ENCODE measurements at regions not wholly inside any gene's neighbourhood (a gene's known extent, or its start where the extent isn't known, plus 50 kb on each side); places are given as distances from the start of the nearest gene placed in this dataset.

GRCh38 chr2:200168641-200169555 lies 137.6 kb upstream of the SPATS2L start:
- no peak overlapping the region for H3K4me3 ChIP-seq (ENCODE audit: low read length)
- H3K9me3 ChIP-seq (ENCODE audit: control insufficient read depth, low read depth, low read length): no peaks in the 10 kb centered on the region
- no peaks in the 10 kb centered on the region for H3K36me3 ChIP-seq (ENCODE audit: control insufficient read depth, low read depth, low read length)
- H3K27ac ChIP-seq (ENCODE audit: low read length): no peak overlapping the region
- H3K27me3 ChIP-seq (ENCODE audit: control insufficient read depth, insufficient read depth, low read length): no peaks in the 10 kb centered on the region
- H3K4me1 ChIP-seq (ENCODE audit: control insufficient read depth, low read depth, low read length): peaks cover 14% of the 10 kb centered on the region
- no peak overlapping the region for H3K9ac ChIP-seq (ENCODE audit: low read length)

GRCh38 chr2:200170221-200170620 lies 136.3 kb upstream of the SPATS2L start:
- Histone ChIP-seq H3K9me3 (ENCODE audit: control insufficient read depth, low read depth, low read length) (no peaks in the 10 kb centered on the region), H3K27me3 (ENCODE audit: control insufficient read depth, insufficient read depth, low read length) (no peaks in the 10 kb centered on the region), H3K4me3 (ENCODE audit: low read length) (no peak overlapping the region), H3K4me1 (ENCODE audit: control insufficient read depth, low read depth, low read length) (peaks cover 14% of the 10 kb centered on the region), H3K27ac (ENCODE audit: low read length) (no peak overlapping the region), H3K36me3 (ENCODE audit: control insufficient read depth, low read depth, low read length) (no peaks in the 10 kb centered on the region), H3K9ac (ENCODE audit: low read length) (no peak overlapping the region)

GRCh38 chr2:200171731-200172482 lies 134.6 kb upstream of the SPATS2L start:
- no peaks in the 10 kb centered on the region for H3K27me3 ChIP-seq (ENCODE audit: control insufficient read depth, insufficient read depth, low read length)
- H3K4me3 ChIP-seq (ENCODE audit: low read length): no peak overlapping the region
- no peaks in the 10 kb centered on the region for H3K9me3 ChIP-seq (ENCODE audit: control insufficient read depth, low read depth, low read length)
- no peaks in the 10 kb centered on the region for H3K36me3 ChIP-seq (ENCODE audit: control insufficient read depth, low read depth, low read length)
- H3K27ac ChIP-seq (ENCODE audit: low read length): no peak overlapping the region
- peaks cover 14% of the 10 kb centered on the region for H3K4me1 ChIP-seq (ENCODE audit: control insufficient read depth, low read depth, low read length)
- no peak overlapping the region for H3K9ac ChIP-seq (ENCODE audit: low read length)

- Histone ChIP-seq H3K27me3 (ENCODE audit: control insufficient read depth, insufficient read depth, low read length) (no peaks in the 10 kb centered on the region), H3K4me3 (ENCODE audit: low read length) (no peak overlapping the region), H3K27ac (ENCODE audit: low read length) (no peak overlapping the region), H3K4me1 (ENCODE audit: control insufficient read depth, low read depth, low read length) (peaks cover 14% of the 10 kb centered on the region), H3K9ac (ENCODE audit: low read length) (no peak overlapping the region), H3K9me3 (ENCODE audit: control insufficient read depth, low read depth, low read length) (no peaks in the 10 kb centered on the region), H3K36me3 (ENCODE audit: control insufficient read depth, low read depth, low read length) (no peaks in the 10 kb centered on the region)
These were observed 134.0 kb upstream of the SPATS2L start for GRCh38 chr2:200172521-200172920.

DNA sequence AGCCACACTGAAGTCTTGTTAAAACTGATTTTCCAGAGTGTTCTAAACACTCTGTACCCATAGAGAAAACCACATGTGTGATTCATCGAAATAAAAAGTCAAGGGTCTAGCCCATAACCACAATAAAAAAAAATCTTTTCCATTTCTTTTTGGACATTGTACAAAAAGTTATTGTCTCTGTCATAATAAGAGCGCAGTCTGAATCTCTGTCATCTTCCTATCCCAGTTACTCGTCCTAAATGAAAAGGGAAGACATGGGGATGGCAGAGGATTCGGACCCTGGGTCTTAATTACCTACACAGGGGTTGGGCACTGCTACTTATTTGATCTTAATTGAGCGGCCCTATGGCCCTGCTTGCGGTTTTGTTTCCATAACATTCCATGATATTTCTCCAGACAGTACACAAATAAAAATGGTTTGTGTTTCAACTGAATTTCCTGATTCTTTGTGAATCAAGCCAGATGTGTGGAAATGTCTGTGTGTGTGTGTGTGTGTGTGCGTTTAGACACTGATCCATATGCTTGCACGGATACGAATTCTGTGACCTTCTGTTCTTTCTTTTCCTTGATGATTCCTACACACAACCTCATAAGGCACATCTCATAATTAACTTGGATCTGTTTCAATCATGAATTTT lies 133.4 kb upstream of the SPATS2L start:
- H3K9ac ChIP-seq (ENCODE audit: low read length): no peak overlapping the region
- H3K27me3 ChIP-seq (ENCODE audit: control insufficient read depth, insufficient read depth, low read length): no peaks in the 10 kb centered on the region
- H3K9me3 ChIP-seq (ENCODE audit: control insufficient read depth, low read depth, low read length): no peaks in the 10 kb centered on the region
- H3K4me3 ChIP-seq (ENCODE audit: low read length): no peak overlapping the region
- H3K27ac ChIP-seq (ENCODE audit: low read length): no peak overlapping the region
- no peaks in the 10 kb centered on the region for H3K36me3 ChIP-seq (ENCODE audit: control insufficient read depth, low read depth, low read length)
- H3K4me1 ChIP-seq (ENCODE audit: control insufficient read depth, low read depth, low read length): peaks cover 14% of the 10 kb centered on the region

- H3K36me3 ChIP-seq (ENCODE audit: control insufficient read depth, low read depth, low read length): no peaks in the 10 kb centered on the region
- no peak overlapping the region for H3K4me3 ChIP-seq (ENCODE audit: low read length)
- H3K27me3 ChIP-seq (ENCODE audit: control insufficient read depth, insufficient read depth, low read length): no peaks in the 10 kb centered on the region
- peaks cover 8% of the 10 kb centered on the region for H3K4me1 ChIP-seq (ENCODE audit: control insufficient read depth, low read depth, low read length)
- no peaks in the 10 kb centered on the region for H3K9me3 ChIP-seq (ENCODE audit: control insufficient read depth, low read depth, low read length)
- H3K27ac ChIP-seq (ENCODE audit: low read length): no peak overlapping the region
- H3K9ac ChIP-seq (ENCODE audit: low read length): no peak overlapping the region
These were observed 132.8 kb upstream of the SPATS2L start for GRCh38 chr2:200173691-200174090.

GRCh38 chr2:200174433-200175216 lies 131.9 kb upstream of the SPATS2L start:
- Histone ChIP-seq H3K27me3 (ENCODE audit: control insufficient read depth, insufficient read depth, low read length) (no peaks in the 10 kb centered on the region), H3K9me3 (ENCODE audit: control insufficient read depth, low read depth, low read length) (no peaks in the 10 kb centered on the region), H3K9ac (ENCODE audit: low read length) (no peak overlapping the region), H3K4me1 (ENCODE audit: control insufficient read depth, low read depth, low read length) (no peaks in the 10 kb centered on the region), H3K4me3 (ENCODE audit: low read length) (no peak overlapping the region), H3K27ac (ENCODE audit: low read length) (no peak overlapping the region), H3K36me3 (ENCODE audit: control insufficient read depth, low read depth, low read length) (no peaks in the 10 kb centered on the region)

DNA sequence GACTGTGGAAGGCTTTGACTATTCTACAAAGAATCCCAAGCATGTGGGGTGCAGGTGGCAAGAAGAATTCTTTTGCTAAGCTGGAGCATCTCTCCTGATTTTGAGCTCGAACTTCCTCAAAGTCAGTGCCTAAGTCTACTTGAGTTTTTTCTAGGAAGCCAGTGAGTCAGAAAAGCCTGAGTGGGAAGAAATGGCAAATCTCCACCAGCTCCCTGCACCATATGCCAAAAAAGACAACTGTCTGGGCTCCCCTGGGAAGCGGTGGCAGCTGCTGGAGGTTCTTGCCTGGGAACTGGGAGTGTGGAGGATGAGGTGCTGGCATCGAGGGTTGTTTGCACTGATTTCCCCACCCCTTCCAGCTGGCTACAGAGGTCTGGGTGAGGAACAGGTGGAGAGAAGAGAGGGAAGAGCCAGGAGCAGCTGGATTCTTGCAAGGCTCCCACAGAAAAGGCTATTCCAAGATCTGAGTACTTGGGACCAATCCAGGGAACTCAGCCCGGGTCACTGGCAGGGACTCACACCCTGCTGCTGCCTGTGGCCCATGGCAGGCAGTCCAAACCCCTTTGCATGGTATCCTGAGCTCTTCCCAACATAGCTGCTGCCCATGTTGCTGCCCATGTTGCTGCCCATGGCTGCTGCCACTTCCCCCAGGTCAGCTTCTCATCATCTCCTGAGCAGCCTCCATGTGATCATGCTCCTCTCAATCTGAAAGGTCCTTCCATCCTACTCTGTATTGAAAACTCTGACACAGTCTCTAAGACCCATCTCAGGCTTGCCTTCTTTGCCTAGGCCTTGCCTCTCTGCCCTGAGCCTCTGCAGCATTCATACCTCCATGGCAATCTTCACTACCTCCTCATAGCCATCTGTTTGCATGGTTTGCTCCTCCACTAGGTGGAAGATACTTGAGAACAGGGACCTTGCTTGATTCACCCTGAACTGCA lies 128.3 kb upstream of the SPATS2L start:
- H3K27me3 ChIP-seq (ENCODE audit: control insufficient read depth, insufficient read depth, low read length): no peaks in the 10 kb centered on the region
- no peak overlapping the region for H3K9ac ChIP-seq (ENCODE audit: low read length)
- H3K36me3 ChIP-seq (ENCODE audit: control insufficient read depth, low read depth, low read length): no peaks in the 10 kb centered on the region
- H3K4me1 ChIP-seq (ENCODE audit: control insufficient read depth, low read depth, low read length): no peaks in the 10 kb centered on the region
- no peaks in the 10 kb centered on the region for H3K9me3 ChIP-seq (ENCODE audit: control insufficient read depth, low read depth, low read length)
- H3K27ac ChIP-seq (ENCODE audit: low read length): no peak overlapping the region
- no peak overlapping the region for H3K4me3 ChIP-seq (ENCODE audit: low read length)

DNA sequence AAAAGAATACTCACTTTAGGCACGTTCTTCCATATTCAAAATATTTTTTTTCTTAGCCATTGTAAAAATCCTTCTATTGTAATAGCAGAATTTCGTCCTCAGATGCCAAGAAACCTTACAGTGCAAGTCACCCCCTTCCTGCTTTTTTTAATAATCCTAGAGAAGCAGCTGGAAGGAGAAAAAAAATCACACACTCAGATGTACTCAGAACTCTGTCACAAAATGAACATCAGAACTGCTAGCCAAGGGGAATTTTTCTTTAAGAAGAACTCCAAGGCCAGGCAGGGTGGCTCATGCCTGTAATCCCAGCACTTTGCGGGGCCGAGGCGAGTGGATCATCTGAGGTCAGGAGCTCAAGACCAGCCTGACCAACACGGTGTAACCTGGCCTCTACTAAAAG lies 127.3 kb upstream of the SPATS2L start:
- no peak overlapping the region for H3K27ac ChIP-seq (ENCODE audit: low read length)
- no peak overlapping the region for H3K9ac ChIP-seq (ENCODE audit: low read length)
- H3K9me3 ChIP-seq (ENCODE audit: control insufficient read depth, low read depth, low read length): no peaks in the 10 kb centered on the region
- H3K4me1 ChIP-seq (ENCODE audit: control insufficient read depth, low read depth, low read length): no peaks in the 10 kb centered on the region
- H3K27me3 ChIP-seq (ENCODE audit: control insufficient read depth, insufficient read depth, low read length): no peaks in the 10 kb centered on the region
- H3K4me3 ChIP-seq (ENCODE audit: low read length): no peak overlapping the region
- H3K36me3 ChIP-seq (ENCODE audit: control insufficient read depth, low read depth, low read length): no peaks in the 10 kb centered on the region

- Histone ChIP-seq H3K27me3 (ENCODE audit: control insufficient read depth, insufficient read depth, low read length) (no peaks in the 10 kb centered on the region), H3K4me3 (ENCODE audit: low read length) (no peak overlapping the region), H3K27ac (ENCODE audit: low read length) (no peak overlapping the region), H3K4me1 (ENCODE audit: control insufficient read depth, low read depth, low read length) (peaks cover 8% of the 10 kb centered on the region), H3K9me3 (ENCODE audit: control insufficient read depth, low read depth, low read length) (no peaks in the 10 kb centered on the region), H3K9ac (ENCODE audit: low read length) (no peak overlapping the region), H3K36me3 (ENCODE audit: control insufficient read depth, low read depth, low read length) (no peaks in the 10 kb centered on the region)
These were observed 125.5 kb upstream of the SPATS2L start for GRCh38 chr2:200180943-200181342.
